ENCODE measurements at regions not wholly inside any gene's neighbourhood (a gene's known extent, or its start where the extent isn't known, plus 50 kb on each side); places are given as distances from the start of the nearest gene placed in this dataset.

- TF ChIP-seq CTCF (conservative IDR thresholded peaks at IDR 0.05) (no peak), ZFX (IDR thresholded peaks at IDR 0.05) (no peak)
Measured at GRCh38 chr3:30440880-30441279, 165.5 kb upstream of the TGFBR2 start.
